Thyroid gland (tissue), 4 donors: ENCODE measurements at regions not wholly inside any gene's neighbourhood (a gene's known extent, or its start where the extent isn't known, plus 50 kb on each side); places are given as distances from the start of the nearest gene placed in this dataset.

Source experiments
- DNase-seq, 2 donors: peaks; one replicate each; pipeline ENCODE4 v3.0.0-alpha.2; 2019
- H3K27ac ChIP-seq, 3 donors: fragments of 200-600 bp; sonication (generic); 1 replicate in 2 of 3; 2 replicates in 1 of 3; pipeline ENCODE4 v1.5.1; 2016 to 2019; ENCODE audit warnings: mild to moderate bottlenecking in 1 of 3, moderate library complexity in 1 of 3
- H3K27me3 ChIP-seq: fragments of 200-600 bp; sonication (generic); one replicate; pipeline ENCODE4 v1.5.1; 2019
- H3K36me3 ChIP-seq, 2 donors: fragments of 200-600 bp; sonication (generic); one replicate each; pipeline ENCODE4 v1.5.1; 2016 to 2019
- H3K4me1 ChIP-seq, 2 donors: fragments of 200-600 bp; sonication (generic); one replicate each; pipeline ENCODE4 v1.5.1; 2017 to 2019
- H3K4me3 ChIP-seq, 3 donors: fragments of 200-600 bp; sonication (generic); replicated peaks in 1 of 3; 1 replicate in 2 of 3; 2 replicates in 1 of 3; pipeline ENCODE4 v1.5.1; 2016; ENCODE audit warnings: mild to moderate bottlenecking in 1 of 3
- H3K9me3 ChIP-seq: fragments of 200-600 bp; sonication (generic); one replicate; pipeline ENCODE4 v1.5.1; 2017
- CTCF ChIP-seq, 6 experiments: fragments of 200-600 bp in 3 of 6; fragments of 450-650 bp in 3 of 6; sonication (generic) in 3 of 6; IDR thresholded peaks; one replicate each; pipeline ENCODE4 v1.5.1; 2016 to 2019; ENCODE audit warnings: antibody characterized with exemption in 6 of 6, mild to moderate bottlenecking in 2 of 6, inconsistent platforms in 1 of 6, moderate library complexity in 1 of 6
- POLR2A ChIP-seq, 2 donors: fragments of 450-650 bp; IDR thresholded peaks; one replicate each; pipeline ENCODE4 v1.6.1; 2017; ENCODE audit warnings: antibody characterized with exemption in 2 of 2, mild to moderate bottlenecking in 2 of 2, moderate library complexity in 1 of 2
- WGBS, 2 donors: methylation state at CpG; one replicate each; pipeline ENCODE4 v1.1.5; 2017; 5-methylcytosine and 5-hydroxymethylcytosine counted together
- intact Hi-C: fragments of 100-400 bp; cut with DNase I; formaldehyde crosslinking; loops from one replicate; pipeline ENCODE4 v1.15.1; 2023

DNA sequence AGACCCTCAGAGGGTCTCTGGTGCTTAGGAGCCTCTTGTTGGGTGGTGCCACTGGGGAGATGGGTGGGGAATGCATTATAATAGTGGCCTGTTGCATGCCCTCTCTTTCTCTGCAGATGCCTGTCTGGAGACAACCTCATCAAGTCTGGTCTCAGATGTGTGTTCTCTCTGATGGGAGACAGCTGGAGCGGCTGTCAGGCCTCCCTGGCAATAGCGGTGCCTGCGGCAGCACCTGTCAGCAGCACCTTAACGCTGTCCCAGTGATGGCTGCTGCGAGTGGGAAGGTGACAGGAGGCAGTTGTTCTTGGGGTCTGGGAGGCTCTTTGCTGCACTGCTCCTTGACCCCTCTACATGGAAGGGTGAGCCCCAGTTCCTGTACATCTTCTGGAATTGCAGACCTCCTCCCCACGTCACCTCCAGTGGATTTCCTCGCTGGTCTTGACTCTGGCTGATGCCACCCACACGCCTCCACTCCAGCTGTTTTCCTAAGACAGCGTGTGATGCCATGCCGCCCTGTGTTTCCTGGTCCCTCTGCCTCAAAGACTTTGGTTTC, 63.3 kb upstream of the BLCAP start:
- WGBS, 2 donors, result 73 to 74% methylated on average over 8 to 10 of the region's 10 CpGs
- no peak for TF ChIP-seq CTCF (IDR thresholded peaks at IDR 0.05)
- TF ChIP-seq POLR2A (IDR thresholded peaks at IDR 0.05), result no peak
- H3K27me3 ChIP-seq, result no peaks in the 10 kb centered on the region

GRCh38 chr20:37586078-37586477, 58.4 kb upstream of the BLCAP start:
- H3K4me1 ChIP-seq, result no peaks in the 10 kb centered on the region
- no peaks in the 10 kb centered on the region for H3K36me3 ChIP-seq
- intact Hi-C loops, result no loop called here
- no peak overlapping the region for H3K4me3 ChIP-seq
- 81 to 82% methylated on average over 2 of the region's 2 CpGs for WGBS, 2 donors
- DNase-seq, result no peak
- TF ChIP-seq CTCF (IDR thresholded peaks at IDR 0.05), result no peak
- no peak for TF ChIP-seq POLR2A (IDR thresholded peaks at IDR 0.05)
- H3K27me3 ChIP-seq, result no peaks in the 10 kb centered on the region
- no peaks in the 10 kb centered on the region for H3K9me3 ChIP-seq
- no peak overlapping the region for H3K27ac ChIP-seq

More for the DNA sequence above, 63.3 kb upstream of the BLCAP start:
- no peaks in the 10 kb centered on the region for H3K4me1 ChIP-seq
- intact Hi-C loops, result no loop called here
- H3K4me3 ChIP-seq, result no peak overlapping the region
- no peak overlapping the region for H3K27ac ChIP-seq
- no peaks in the 10 kb centered on the region for H3K9me3 ChIP-seq
- H3K36me3 ChIP-seq, result no peaks in the 10 kb centered on the region
- DNase-seq, result no peak

GRCh38 chr20:37584238-37584807, 56.6 kb upstream of the BLCAP start:
- Histone ChIP-seq H3K36me3 (no peaks in the 10 kb centered on the region), H3K4me3 (no peak overlapping the region), H3K27me3 (no peaks in the 10 kb centered on the region), H3K4me1 (no peaks in the 10 kb centered on the region), H3K27ac (no peak overlapping the region), H3K9me3 (no peaks in the 10 kb centered on the region)
- no peak for DNase-seq
- TF ChIP-seq POLR2A (IDR thresholded peaks at IDR 0.05), result no peak
- TF ChIP-seq CTCF (IDR thresholded peaks at IDR 0.05), result no peak
- 72 to 78% methylated on average over 5 of the region's 5 CpGs for WGBS, 2 donors
- intact Hi-C loops, result no loop called here

GRCh38 chr20:37581246-37581645, 53.6 kb upstream of the BLCAP start:
- no peak overlapping the region for H3K4me3 ChIP-seq
- WGBS, 2 donors, result 84 to 86% methylated on average over 9 of the region's 9 CpGs
- H3K4me1 ChIP-seq, result no peaks in the 10 kb centered on the region
- H3K27ac ChIP-seq, result no peak overlapping the region
- H3K9me3 ChIP-seq, result no peaks in the 10 kb centered on the region
- intact Hi-C loops, result no loop called here
- DNase-seq, result no peak
- TF ChIP-seq CTCF (IDR thresholded peaks at IDR 0.05), result no peak
- no peak for TF ChIP-seq POLR2A (IDR thresholded peaks at IDR 0.05)
- no peaks in the 10 kb centered on the region for H3K36me3 ChIP-seq
- H3K27me3 ChIP-seq, result no peaks in the 10 kb centered on the region

DNA sequence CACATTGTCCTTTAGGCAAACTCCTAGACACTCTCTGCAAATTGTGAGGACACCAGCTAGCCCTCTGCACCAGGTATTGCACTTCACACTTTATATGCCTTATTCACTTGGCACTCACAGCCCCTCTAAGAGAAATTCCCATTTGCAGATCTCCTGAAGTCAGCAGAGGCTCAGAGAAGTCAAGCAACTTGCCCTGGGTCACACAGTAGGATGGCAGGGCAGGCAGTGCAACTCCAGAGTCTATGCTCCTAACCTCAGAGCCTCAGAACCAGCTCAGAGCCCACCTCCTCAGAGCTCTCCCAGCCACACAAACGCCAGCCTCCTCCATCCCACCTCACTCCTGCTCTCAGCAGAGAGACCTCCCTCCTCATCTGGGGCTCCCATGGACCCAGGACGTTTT, 52.4 kb upstream of the BLCAP start:
- Histone ChIP-seq H3K27me3 (no peaks in the 10 kb centered on the region), H3K36me3 (no peaks in the 10 kb centered on the region), H3K27ac (no peak overlapping the region), H3K4me3 (no peak overlapping the region), H3K9me3 (no peaks in the 10 kb centered on the region), H3K4me1 (no peaks in the 10 kb centered on the region)
- intact Hi-C loops, result no loop called here
- TF ChIP-seq CTCF (IDR thresholded peaks at IDR 0.05) (no peak), POLR2A (IDR thresholded peaks at IDR 0.05) (no peak)
- 26 to 31% methylated on average over 2 of the region's 2 CpGs for WGBS, 2 donors
- no peak for DNase-seq
